OCI-LY7 (cell line): ENCODE measurements at regions not wholly inside any gene's neighbourhood (a gene's known extent, or its start where the extent isn't known, plus 50 kb on each side); places are given as distances from the start of the nearest gene placed in this dataset.

Experiments used
- EZH2phosphoT487 ChIP-seq: fragments of 200-600 bp; sonication (generic); IDR thresholded peaks from 2 replicates; pipeline ENCODE4 v1.6.1; 2018; ENCODE audit warnings: low read depth, borderline replicate concordance, mild to moderate bottlenecking, mixed run types, antibody characterized with exemption, low read length, moderate library complexity, mixed read lengths
- TF ChIP-seq, protein P1 (sequence below): fragments of 200-600 bp; sonication (generic); conservative IDR thresholded peaks from 2 replicates; pipeline ENCODE4 v1.5.1; 2014; ENCODE audit warnings: mild to moderate bottlenecking, antibody characterized with exemption, low read length, moderate library complexity, mixed read lengths

DNA sequence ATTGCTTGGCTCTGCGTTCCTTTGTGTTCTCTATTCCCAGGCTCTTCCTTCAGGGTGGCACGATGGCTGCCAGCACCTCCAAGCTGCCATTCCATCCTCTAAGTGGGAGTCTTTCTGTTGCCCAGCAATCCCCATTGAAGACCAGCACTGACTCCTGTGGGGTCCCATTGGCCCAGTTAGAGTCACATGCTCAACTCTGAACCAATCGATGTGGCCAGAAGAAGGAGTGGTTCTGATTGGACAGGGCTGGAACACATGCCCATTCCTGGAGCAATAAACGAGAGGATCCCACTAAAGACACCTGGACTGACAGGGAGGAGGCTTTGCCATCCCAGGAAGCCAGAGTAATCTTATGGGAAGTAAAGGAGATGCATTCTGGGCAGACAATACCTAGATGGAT, 97.2 kb upstream of the IGSF21 start:
- TF ChIP-seq, protein P1, sequence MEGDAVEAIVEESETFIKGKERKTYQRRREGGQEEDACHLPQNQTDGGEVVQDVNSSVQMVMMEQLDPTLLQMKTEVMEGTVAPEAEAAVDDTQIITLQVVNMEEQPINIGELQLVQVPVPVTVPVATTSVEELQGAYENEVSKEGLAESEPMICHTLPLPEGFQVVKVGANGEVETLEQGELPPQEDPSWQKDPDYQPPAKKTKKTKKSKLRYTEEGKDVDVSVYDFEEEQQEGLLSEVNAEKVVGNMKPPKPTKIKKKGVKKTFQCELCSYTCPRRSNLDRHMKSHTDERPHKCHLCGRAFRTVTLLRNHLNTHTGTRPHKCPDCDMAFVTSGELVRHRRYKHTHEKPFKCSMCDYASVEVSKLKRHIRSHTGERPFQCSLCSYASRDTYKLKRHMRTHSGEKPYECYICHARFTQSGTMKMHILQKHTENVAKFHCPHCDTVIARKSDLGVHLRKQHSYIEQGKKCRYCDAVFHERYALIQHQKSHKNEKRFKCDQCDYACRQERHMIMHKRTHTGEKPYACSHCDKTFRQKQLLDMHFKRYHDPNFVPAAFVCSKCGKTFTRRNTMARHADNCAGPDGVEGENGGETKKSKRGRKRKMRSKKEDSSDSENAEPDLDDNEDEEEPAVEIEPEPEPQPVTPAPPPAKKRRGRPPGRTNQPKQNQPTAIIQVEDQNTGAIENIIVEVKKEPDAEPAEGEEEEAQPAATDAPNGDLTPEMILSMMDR, result no peak
- no peak for TF ChIP-seq EZH2phosphoT487
